ENCODE measurements at regions not wholly inside any gene's neighbourhood (a gene's known extent, or its start where the extent isn't known, plus 50 kb on each side); places are given as distances from the start of the nearest gene placed in this dataset.

DNA sequence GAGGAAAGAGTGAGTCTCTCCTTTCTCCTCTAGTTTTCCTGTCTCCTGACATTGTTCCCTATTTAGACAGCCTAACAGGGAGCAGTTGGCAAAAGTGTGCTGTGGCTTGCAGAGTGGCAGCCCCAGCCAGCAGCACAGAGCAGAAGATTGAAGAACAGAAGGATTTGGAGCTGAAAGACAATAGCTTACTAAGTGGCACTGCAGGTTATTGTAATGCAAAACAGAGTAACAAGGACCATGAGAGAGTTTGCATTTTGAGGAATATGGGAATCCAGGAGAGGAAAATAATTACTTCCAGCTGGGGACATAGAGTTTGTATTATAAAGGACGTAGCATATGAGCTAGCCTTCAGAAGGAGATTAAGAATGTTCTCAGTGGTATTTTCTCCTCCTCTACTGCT is 342.4 kb downstream of the AKAIN1 start:
- no peak for DNase-seq (ENCODE audit: low read depth)

- DNase-seq (ENCODE audit: low read depth): no peak
Observed at GRCh38 chr18:4851301-4851976, 345.6 kb downstream of the AKAIN1 start.

DNA sequence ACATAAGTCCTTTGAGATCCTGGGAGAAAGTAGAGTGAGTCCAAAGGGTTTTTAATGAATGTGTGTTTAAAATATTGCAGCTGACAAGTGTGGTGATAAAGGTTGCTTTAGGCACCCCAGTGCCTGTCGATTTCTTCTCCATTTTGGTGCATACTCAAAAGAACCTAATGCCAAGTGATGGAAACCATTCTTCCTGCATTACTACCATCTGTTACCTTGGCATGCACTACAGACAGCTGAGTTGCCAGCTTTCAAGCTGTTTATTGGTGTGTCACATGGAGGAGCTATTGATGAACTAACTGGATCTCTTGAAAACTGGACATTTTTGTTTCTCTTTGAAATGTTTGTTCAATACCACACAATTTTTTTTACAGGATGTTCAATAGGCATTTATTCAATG is 350.0 kb downstream of the AKAIN1 start:
- no peak for DNase-seq (ENCODE audit: low read depth)

GRCh38 chr18:4844320-4844719 is 352.7 kb downstream of the AKAIN1 start:
- no peak for DNase-seq (ENCODE audit: low read depth)

- DNase-seq (ENCODE audit: low read depth): no peak
Observed at GRCh38 chr18:4843771-4844170, 353.3 kb downstream of the AKAIN1 start.

GRCh38 chr18:4842751-4843150 is 354.3 kb downstream of the AKAIN1 start:
- no peak for DNase-seq (ENCODE audit: low read depth)

- DNase-seq (ENCODE audit: low read depth): no peak
Observed at GRCh38 chr18:4842287-4842686, 354.8 kb downstream of the AKAIN1 start.

GRCh38 chr18:4839639-4840038 is 357.4 kb downstream of the AKAIN1 start:
- no peak for DNase-seq (ENCODE audit: low read depth)

GRCh38 chr18:4836141-4836540 is 360.9 kb downstream of the AKAIN1 start:
- no peak for DNase-seq (ENCODE audit: low read depth)

GRCh38 chr18:4831791-4832375 is 365.2 kb downstream of the AKAIN1 start:
- DNase-seq (ENCODE audit: low read depth): no peak

- no peak for DNase-seq (ENCODE audit: low read depth)
Observed at GRCh38 chr18:4831127-4831526, 365.9 kb downstream of the AKAIN1 start.

GRCh38 chr18:4823091-4823490 is 368.0 kb upstream of the DLGAP1 start:
- DNase-seq (ENCODE audit: low read depth): no peak

GRCh38 chr18:4821801-4822200 is 366.7 kb upstream of the DLGAP1 start:
- DNase-seq (ENCODE audit: low read depth): no peak

GRCh38 chr18:4817665-4818064 is 362.6 kb upstream of the DLGAP1 start:
- no peak for DNase-seq (ENCODE audit: low read depth)

GRCh38 chr18:4813708-4814107 is 358.6 kb upstream of the DLGAP1 start:
- no peak for DNase-seq (ENCODE audit: low read depth)

GRCh38 chr18:4808891-4809290 is 353.8 kb upstream of the DLGAP1 start:
- no peak for DNase-seq (ENCODE audit: low read depth)

- DNase-seq (ENCODE audit: low read depth): no peak
Observed at GRCh38 chr18:4807604-4808293, 352.6 kb upstream of the DLGAP1 start.

GRCh38 chr18:4806331-4806730 is 351.2 kb upstream of the DLGAP1 start:
- no peak for DNase-seq (ENCODE audit: low read depth)

GRCh38 chr18:4802296-4802695 is 347.2 kb upstream of the DLGAP1 start:
- DNase-seq (ENCODE audit: low read depth): no peak

DNA sequence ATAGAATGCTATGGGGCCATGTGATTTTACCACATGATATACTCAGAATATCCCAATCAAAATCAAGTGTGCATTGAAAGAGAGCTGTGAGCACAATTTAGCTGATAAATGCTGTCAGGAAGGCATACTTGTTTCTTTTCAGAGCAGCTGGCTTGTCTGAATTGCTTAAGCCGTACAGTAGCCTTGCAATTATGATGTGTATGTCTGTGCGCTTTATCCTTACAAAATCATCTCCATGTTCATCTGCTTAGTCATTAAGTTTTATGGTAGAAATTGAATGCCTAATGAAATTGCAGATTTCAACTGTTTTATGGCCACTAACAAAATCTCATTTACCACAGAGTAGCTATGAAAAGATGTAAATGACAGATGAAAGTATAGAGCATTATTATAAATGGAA is 346.0 kb upstream of the DLGAP1 start:
- no peak for DNase-seq (ENCODE audit: low read depth)

DNA sequence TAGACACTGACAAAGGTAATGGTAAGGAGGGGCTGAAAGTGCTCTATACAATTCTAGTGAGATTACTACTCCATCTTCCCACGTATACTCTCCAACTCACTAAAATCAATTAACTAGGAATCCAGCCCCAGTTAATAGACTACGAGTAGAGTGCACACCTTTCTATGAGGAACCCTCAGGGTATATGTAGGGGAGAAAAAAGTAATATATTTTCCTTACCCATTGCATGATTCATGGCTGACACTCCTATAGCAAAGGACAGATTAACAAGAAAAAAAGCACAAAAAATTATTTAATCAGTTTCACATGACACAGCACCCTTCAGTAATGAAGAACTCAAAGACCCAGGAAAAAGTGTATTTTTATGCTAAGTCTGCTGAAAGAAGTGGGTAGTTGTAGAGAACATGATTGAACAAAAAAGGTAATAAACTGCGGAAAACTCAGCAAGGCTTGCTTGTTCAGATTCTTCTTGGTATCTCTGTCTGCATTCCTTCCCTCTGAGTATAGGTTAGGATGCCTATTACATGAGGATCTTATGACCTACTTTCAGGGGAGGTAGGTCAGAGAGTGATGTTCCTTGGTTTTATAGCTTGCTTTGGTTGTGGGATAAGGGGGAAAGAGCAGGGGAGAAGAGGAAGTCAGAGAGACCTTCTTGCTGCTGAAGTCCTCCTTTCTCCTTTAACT is 342.0 kb upstream of the DLGAP1 start:
- no peak for DNase-seq (ENCODE audit: low read depth)

DNA sequence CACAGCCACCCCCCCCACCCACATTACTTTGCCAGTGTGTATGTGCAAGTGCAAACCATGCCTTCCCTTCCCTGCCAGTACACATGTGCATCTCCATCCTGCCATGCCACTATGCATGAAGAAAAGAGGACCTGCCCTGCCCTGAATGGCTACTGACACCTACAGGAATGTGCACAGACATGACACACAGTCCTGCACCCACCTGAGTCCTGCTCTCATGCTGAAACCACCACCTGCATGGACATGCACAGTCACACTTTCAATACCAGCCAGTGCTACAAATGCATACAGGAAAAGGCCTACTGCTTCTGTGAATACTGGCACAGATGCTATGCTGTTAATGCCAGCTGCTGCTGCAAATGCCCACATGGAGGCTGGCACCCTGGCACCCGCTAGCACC is 334.4 kb upstream of the DLGAP1 start:
- DNase-seq (ENCODE audit: low read depth): no peak

DNA sequence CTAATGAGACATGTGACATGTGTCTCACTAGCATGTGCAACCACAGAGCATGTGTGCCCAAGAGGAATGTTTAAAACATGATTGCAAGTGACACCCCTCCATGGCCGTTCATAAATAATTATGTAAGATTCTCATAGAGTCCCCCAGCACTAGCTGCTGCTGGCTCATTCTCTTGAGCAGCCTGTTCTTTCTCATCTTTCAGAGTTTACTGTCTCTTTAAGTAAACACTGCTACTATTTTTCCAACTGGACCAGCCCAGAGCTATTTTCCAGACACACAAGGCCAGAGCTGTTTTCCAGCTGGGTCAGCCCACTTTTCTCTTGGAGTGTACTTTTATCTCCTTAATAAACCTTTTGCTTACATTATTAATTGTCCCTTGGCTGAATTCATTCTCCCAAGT is 326.8 kb upstream of the DLGAP1 start:
- no peak for DNase-seq (ENCODE audit: low read depth)

Data from T follicular helper cell (primary cell).